SH-SY5Y (cell line): ENCODE measurements at regions not wholly inside any gene's neighbourhood (a gene's known extent, or its start where the extent isn't known, plus 50 kb on each side); places are given as distances from the start of the nearest gene placed in this dataset.

Experiments used
- GATA2 ChIP-seq: IDR thresholded peaks from 2 replicates; pipeline ENCODE4 v1.6.1; 2011; ENCODE audit warnings: mild to moderate bottlenecking, low read depth, low read length
- GATA3 ChIP-seq: IDR thresholded peaks from 2 replicates; pipeline ENCODE4 v1.6.1; 2011; ENCODE audit warnings: low read depth, mild to moderate bottlenecking, low read length, moderate library complexity

DNA sequence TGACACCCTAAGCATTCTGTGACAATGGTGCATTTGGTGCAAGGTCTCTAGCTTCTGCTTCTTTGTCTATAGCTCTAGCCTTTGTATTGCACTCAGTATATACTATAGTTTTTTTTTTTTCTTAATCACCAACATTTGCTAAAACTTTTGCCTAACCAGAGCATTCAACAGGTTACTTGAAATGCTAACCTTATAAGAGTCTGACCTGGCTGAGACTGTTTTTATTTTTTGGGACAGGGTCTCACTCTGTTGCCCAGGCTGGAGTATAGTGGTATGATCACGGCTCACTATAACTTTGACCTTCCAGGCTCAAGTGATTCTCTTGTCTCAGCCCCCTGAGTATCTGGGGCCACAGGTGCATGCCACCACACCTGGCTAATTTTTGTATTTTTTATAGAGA is 92.4 kb downstream of the ZNF365 start:
- no peak for TF ChIP-seq GATA2
- TF ChIP-seq GATA3 = no peak
